ENCODE measurements at regions not wholly inside any gene's neighbourhood (a gene's known extent, or its start where the extent isn't known, plus 50 kb on each side); places are given as distances from the start of the nearest gene placed in this dataset.

DNA sequence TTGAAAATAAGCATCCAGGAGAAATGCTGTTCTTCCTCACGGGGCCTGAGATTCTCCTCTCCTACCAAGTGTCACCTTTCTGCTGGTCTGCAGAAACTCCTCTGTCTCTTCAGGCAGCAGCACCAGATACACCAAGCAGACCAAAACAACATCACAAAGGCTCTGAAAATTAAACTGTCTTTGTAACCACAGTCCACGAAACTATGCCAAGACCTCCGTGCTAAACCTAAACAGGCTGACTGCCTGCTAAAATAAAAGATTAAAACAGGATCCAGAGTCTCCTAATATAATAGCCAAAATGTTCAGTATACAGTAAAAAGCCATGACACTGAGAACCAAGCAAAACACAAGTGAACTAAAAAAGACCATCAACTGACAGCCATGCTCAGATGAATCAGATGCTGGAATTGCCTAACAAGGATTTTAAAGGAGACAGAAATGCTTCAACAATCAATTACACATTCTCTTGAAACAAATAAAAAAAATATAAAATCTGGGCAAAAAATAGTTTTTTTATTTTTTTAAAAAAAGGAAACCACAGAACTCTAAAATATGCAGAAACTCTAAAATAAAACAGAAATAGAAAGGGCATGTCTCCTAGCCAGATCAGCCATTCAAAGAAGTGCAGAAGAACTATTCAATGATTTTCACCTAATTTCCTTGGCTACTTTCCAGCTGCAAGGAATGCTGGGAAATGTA, 50.3 kb upstream of the TOX3 start:
- Histone ChIP-seq H3K36me3 (ENCODE audit: control insufficient read depth in 1 of 2, insufficient read depth in 2 of 2, low read length in 2 of 2) (no peaks in the 10 kb centered on the region), H3K9me3 (ENCODE audit: insufficient read depth, low read depth, low read length) (no peaks in the 10 kb centered on the region), H2BK120ac (ENCODE audit: insufficient read depth, low read length, poor library complexity) (no peak overlapping the region), H4K12ac (ENCODE audit: low read depth, low read length) (no peak overlapping the region), H3K4me1 (ENCODE audit: control insufficient read depth in 1 of 2, insufficient read depth in 2 of 2, low read length in 2 of 2) (no peaks in the 10 kb centered on the region), H3K4me2 (ENCODE audit: low read length) (no peak overlapping the region), H4K8ac (ENCODE audit: low read depth, low read length) (no peak overlapping the region), H3K14ac (ENCODE audit: low read length) (no peak overlapping the region), H3K27ac (ENCODE audit: low read depth, low read length) (no peak overlapping the region), H2BK12ac (ENCODE audit: low read length) (no peak overlapping the region), H2AFZ (ENCODE audit: insufficient read depth, low read length, poor library complexity) (no peak overlapping the region), H3K4ac (ENCODE audit: low read depth, low read length) (no peak overlapping the region), H3K18ac (ENCODE audit: low read length) (no peak overlapping the region), H2AK5ac (ENCODE audit: low read length) (no peak overlapping the region), H3K4me3 (ENCODE audit: low read depth, low read length) (no peak overlapping the region), H3K79me1 (ENCODE audit: low read length) (no peaks in the 10 kb centered on the region), H3K9ac (ENCODE audit: low read length) (no peak overlapping the region), H3K23ac (ENCODE audit: low read length) (no peak overlapping the region), H3K79me2 (ENCODE audit: control insufficient read depth, insufficient read depth, low read length, poor library complexity) (no peaks in the 10 kb centered on the region), H3K27me3 (ENCODE audit: insufficient read depth, low read length) (no peaks in the 10 kb centered on the region), H4K91ac (ENCODE audit: low read depth, low read length) (no peak overlapping the region), H2BK5ac (ENCODE audit: low read depth, low read length, poor library complexity) (no peak overlapping the region)
- no peak for DNase-seq
- no CpG with 5 or more reads among the region's 3 CpGs for WGBS (ENCODE audit: extremely low coverage, insufficient coverage, insufficient read length)
